IMR-90 (cell line): ENCODE measurements at regions not wholly inside any gene's neighbourhood (a gene's known extent, or its start where the extent isn't known, plus 50 kb on each side); places are given as distances from the start of the nearest gene placed in this dataset.
"Not testable (repeated sequence)": the region's sequence is repeated elsewhere in the genome, so short reads cannot be mapped to it uniquely, and the experiment has no call there.

Experiments used
- ATAC-seq: fragments of 200-7000 bp; cut with Tn5 transposase; 2 replicates; pipeline ENCODE4 v1.9.1; 2020; ENCODE audit warnings: low read depth, mild to moderate bottlenecking, moderate library complexity
- BruUV-seq: library from RNA; stranded (reverse); fragments of 400-500 nt; replicated peaks from 2 replicates; lab custom pipeline; 2021; lab: Mats Ljungman, UMichigan
- CTCF ChIA-PET: fragments of 300-600 bp; formaldehyde crosslinking; extraction: SDS; loops from one replicate; lab custom pipeline; 2021; ENCODE audit warnings: antibody characterized with exemption; lab: Yijun Ruan, JAX
- POLR2A ChIA-PET: fragments of 300-600 bp; sonication (Branson Sonifier 250); formaldehyde crosslinking; loops from one replicate; lab custom pipeline; 2022; ENCODE audit warnings: antibody characterized with exemption; ENCODE audit not compliant: unreplicated experiment; lab: Charles Lee
- DNase-seq: peaks from one replicate; pipeline ENCODE4 v3.0.0; 2013
- H2AFZ ChIP-seq: replicated peaks from 2 replicates; pipeline ENCODE3; 2013; ENCODE audit warnings: low read length, mild to moderate bottlenecking; ENCODE audit not compliant: poor library complexity
- H2AK5ac ChIP-seq: 2 replicates; pipeline ENCODE4 v1.6.1; 2013; ENCODE audit warnings: low read depth, low read length, inconsistent platforms
- H2AK9ac ChIP-seq: replicated peaks from 2 replicates; pipeline ENCODE3; 2013; ENCODE audit warnings: mild to moderate bottlenecking, low read depth, low read length, moderate library complexity; ENCODE audit not compliant: poor library complexity
- H2BK120ac ChIP-seq: 2 replicates; pipeline ENCODE4 v1.6.1; 2013; ENCODE audit warnings: low read depth, low read length, inconsistent platforms
- H2BK15ac ChIP-seq: 3 replicates; pipeline ENCODE4 v1.6.1; 2013; ENCODE audit warnings: low read depth, low read length, inconsistent platforms
- H2BK20ac ChIP-seq: 2 replicates; pipeline ENCODE4 v1.6.1; 2013; ENCODE audit warnings: low read depth, mild to moderate bottlenecking, inconsistent platforms, low read length, moderate library complexity
- H2BK5ac ChIP-seq: 2 replicates; pipeline ENCODE4 v1.6.1; 2013; ENCODE audit warnings: mild to moderate bottlenecking, low read depth, low read length, inconsistent platforms; ENCODE audit not compliant: poor library complexity, severe bottlenecking
- H3K14ac ChIP-seq: replicated peaks from 2 replicates; pipeline ENCODE4 v1.6.1; 2013; ENCODE audit warnings: low read depth, low read length, inconsistent platforms
- H3K18ac ChIP-seq: 2 replicates; pipeline ENCODE4 v1.6.1; 2013; ENCODE audit warnings: low read depth, low read length, control low read depth
- H3K23ac ChIP-seq: 2 replicates; pipeline ENCODE4 v1.6.1; 2013; ENCODE audit warnings: low read depth, low read length, inconsistent platforms
- H3K27ac ChIP-seq: 2 replicates; pipeline ENCODE4 v1.5.1; 2013; ENCODE audit warnings: mild to moderate bottlenecking, control low read depth, low read length; ENCODE audit not compliant: insufficient read depth
- H3K27me3 ChIP-seq: 2 replicates; pipeline ENCODE4 v1.6.1; 2013; ENCODE audit warnings: low read length; ENCODE audit not compliant: control insufficient read depth, insufficient read depth
- H3K36me3 ChIP-seq: 2 replicates; pipeline ENCODE4 v1.6.1; 2013; ENCODE audit warnings: low read length, mixed read lengths; ENCODE audit not compliant: control insufficient read depth, insufficient read depth
- H3K4ac ChIP-seq: 2 replicates; pipeline ENCODE4 v1.6.1; 2013; ENCODE audit warnings: low read depth, low read length, inconsistent platforms
- H3K4me1 ChIP-seq: 2 replicates; pipeline ENCODE4 v1.6.1; 2013; ENCODE audit warnings: low read length, mixed read lengths; ENCODE audit not compliant: control insufficient read depth, insufficient read depth
- H3K4me2 ChIP-seq: 2 replicates; pipeline ENCODE4 v1.6.1; 2013; ENCODE audit warnings: low read depth, mild to moderate bottlenecking, control low read depth, low read length, moderate library complexity
- H3K4me3 ChIP-seq: 2 replicates; pipeline ENCODE4 v1.5.1; 2013; ENCODE audit warnings: low read depth, mild to moderate bottlenecking, control low read depth, low read length, moderate library complexity; ENCODE audit not compliant: insufficient read depth
- H3K56ac ChIP-seq: 2 replicates; pipeline ENCODE4 v1.6.1; 2013; ENCODE audit warnings: low read length, inconsistent platforms; ENCODE audit not compliant: insufficient read depth; ENCODE audit errors: extremely low read depth
- H3K79me1 ChIP-seq, 2 experiments: 2 replicates each; pipeline ENCODE4 v1.6.1; 2013; ENCODE audit warnings: low read length in 2 of 2, inconsistent platforms in 1 of 2, low read depth in 1 of 2
- H3K9ac ChIP-seq: 2 replicates; pipeline ENCODE4 v1.6.1; 2013; ENCODE audit warnings: low read depth, low read length, control low read depth
- H3K9me1 ChIP-seq: 2 replicates; pipeline ENCODE4 v1.6.1; 2013; ENCODE audit warnings: low read length, inconsistent platforms; ENCODE audit not compliant: insufficient read depth
- H3K9me3 ChIP-seq: 2 replicates; pipeline ENCODE4 v1.6.1; 2013; ENCODE audit warnings: low read length; ENCODE audit not compliant: control insufficient read depth, insufficient read depth
- H4K20me1 ChIP-seq: 2 replicates; pipeline ENCODE4 v1.6.1; 2013; ENCODE audit warnings: low read length, inconsistent platforms; ENCODE audit not compliant: insufficient read depth
- H4K5ac ChIP-seq: 2 replicates; pipeline ENCODE4 v1.6.1; 2013; ENCODE audit warnings: mild to moderate bottlenecking, low read depth, low read length, control low read depth
- H4K8ac ChIP-seq, 2 experiments: 2 replicates each; pipeline ENCODE4 v1.6.1; 2013; ENCODE audit warnings: low read depth in 2 of 2, low read length in 2 of 2, control low read depth in 1 of 2, inconsistent platforms in 1 of 2
- H4K91ac ChIP-seq: 2 replicates; pipeline ENCODE4 v1.6.1; 2013; ENCODE audit warnings: low read depth, low read length, inconsistent platforms; ENCODE audit not compliant: insufficient read depth
- dilution Hi-C: fragments of 300-500 bp; cut with HindIII; formaldehyde crosslinking; loops from one replicate; pipeline ENCODE4 v1.14.3; 2018; ENCODE audit warnings: low sequenced_read_pairs; ENCODE audit not compliant: unreplicated experiment
- in situ Hi-C: fragments of 300-500 bp; cut with MboI; formaldehyde crosslinking; loops from 3 replicates; pipeline ENCODE4 v1.14.3; 2019; ENCODE audit warnings: low sequenced_read_pairs, inconsistent platforms, mixed read lengths
- intact Hi-C: fragments of 100-400 bp; cut with micrococcal nuclease; formaldehyde crosslinking; loops from 2 replicates; pipeline ENCODE4 v1.10.0; 2022

GRCh38 chr4:143815375-143815774 lies 90.0 kb downstream of the GYPE start:
- H3K23ac ChIP-seq, H2BK5ac ChIP-seq, H3K79me1 ChIP-seq, H3K4ac ChIP-seq, H3K14ac ChIP-seq, H3K9me3 ChIP-seq, dilution Hi-C loops, H3K56ac ChIP-seq, H3K4me3 ChIP-seq, H3K9ac ChIP-seq, H4K91ac ChIP-seq, H3K27ac ChIP-seq, H3K4me2 ChIP-seq, H2BK20ac ChIP-seq, intact Hi-C loops, POLR2A ChIA-PET, H3K4me1 ChIP-seq, H4K8ac ChIP-seq, DNase-seq, H3K18ac ChIP-seq, H2AK9ac ChIP-seq, H2BK120ac ChIP-seq, H2AK5ac ChIP-seq, ATAC-seq, H3K27me3 ChIP-seq, H3K36me3 ChIP-seq, H4K5ac ChIP-seq, H2AFZ ChIP-seq, H2BK15ac ChIP-seq, H3K9me1 ChIP-seq, in situ Hi-C loops, CTCF ChIA-PET, BruUV-seq, H4K20me1 ChIP-seq: not testable (repeated sequence)
